OCI-LY7 (cell line): ENCODE measurements at regions not wholly inside any gene's neighbourhood (a gene's known extent, or its start where the extent isn't known, plus 50 kb on each side); places are given as distances from the start of the nearest gene placed in this dataset.

Experiments
- BruUV-seq: library from RNA; stranded (reverse); fragments of 400-500 nt; replicated peaks from 2 replicates; lab custom pipeline; 2021; lab: Mats Ljungman, UMichigan
- CTCF ChIA-PET: fragments of 300-600 bp; sonication (Branson Sonifier 250); formaldehyde crosslinking; loops from one replicate; lab custom pipeline; 2022; ENCODE audit warnings: antibody characterized with exemption; ENCODE audit not compliant: unreplicated experiment; lab: Charles Lee
- POLR2A ChIA-PET: fragments of 300-600 bp; sonication (Branson Sonifier 250); formaldehyde crosslinking; loops from one replicate; lab custom pipeline; 2022; ENCODE audit warnings: antibody characterized with exemption; lab: Charles Lee
- DNase-seq: peaks from one replicate; pipeline ENCODE4 v3.0.0-alpha.2; 2015; ENCODE audit warnings: low spot score
- H2AFZ ChIP-seq: fragments of 200-600 bp; sonication (generic), shearing (Covaris generic); 2 replicates; pipeline ENCODE4 v1.6.1; 2014; ENCODE audit warnings: mild to moderate bottlenecking, antibody characterized with exemption, low read length, moderate library complexity
- H3K27ac ChIP-seq: fragments of 200-600 bp; sonication (generic); 2 replicates; pipeline ENCODE4 v1.5.1; 2014; ENCODE audit warnings: mixed run types, low read depth, mild to moderate bottlenecking, moderate library complexity, low read length, inconsistent platforms; ENCODE audit not compliant: poor library complexity, severe bottlenecking
- H3K36me3 ChIP-seq: fragments of 200-600 bp; sonication (generic); 2 replicates; pipeline ENCODE4 v1.6.1; 2014; ENCODE audit warnings: mild to moderate bottlenecking, antibody characterized with exemption, low read length, moderate library complexity, mixed read lengths; ENCODE audit not compliant: insufficient read depth
- H3K4me1 ChIP-seq: fragments of 200-600 bp; sonication (generic); 2 replicates; pipeline ENCODE4 v1.5.1; 2014; ENCODE audit warnings: mild to moderate bottlenecking, low read length; ENCODE audit not compliant: insufficient read depth, poor library complexity, severe bottlenecking
- H3K4me2 ChIP-seq: fragments of 200-600 bp; sonication (generic); 2 replicates; pipeline ENCODE4 v1.6.1; 2014; ENCODE audit warnings: mild to moderate bottlenecking, low read length
- H3K4me3 ChIP-seq: fragments of 200-600 bp; sonication (generic); 2 replicates; pipeline ENCODE4 v1.5.1; 2014; ENCODE audit warnings: mild to moderate bottlenecking, low read depth, low read length; ENCODE audit not compliant: poor library complexity, severe bottlenecking
- H3K79me2 ChIP-seq: fragments of 200-600 bp; sonication (generic); 2 replicates; pipeline ENCODE4 v1.6.1; 2016; ENCODE audit warnings: low read depth, mild to moderate bottlenecking, low read length, moderate library complexity, mixed read lengths; ENCODE audit not compliant: insufficient read depth
- H3K9me2 ChIP-seq: fragments of 200-600 bp; sonication (generic); 2 replicates; pipeline ENCODE4 v1.6.1; 2016; ENCODE audit warnings: mild to moderate bottlenecking, low read length, mixed read lengths; ENCODE audit not compliant: insufficient read depth
- H3K9me3 ChIP-seq: fragments of 200-600 bp; sonication (generic); 2 replicates; pipeline ENCODE4 v1.6.1; 2014; ENCODE audit warnings: mild to moderate bottlenecking, mixed run types, low read length, mixed read lengths
- H4K20me1 ChIP-seq: fragments of 200-600 bp; sonication (generic); 2 replicates; pipeline ENCODE4 v1.6.1; 2014; ENCODE audit warnings: mild to moderate bottlenecking, antibody characterized with exemption, low read length, moderate library complexity, mixed read lengths; ENCODE audit not compliant: insufficient read depth
- EZH2phosphoT487 ChIP-seq: fragments of 200-600 bp; sonication (generic); IDR thresholded peaks from 2 replicates; pipeline ENCODE4 v1.6.1; 2018; ENCODE audit warnings: low read depth, borderline replicate concordance, mild to moderate bottlenecking, mixed run types, antibody characterized with exemption, low read length, moderate library complexity, mixed read lengths
- intact Hi-C: fragments of 100-400 bp; cut with micrococcal nuclease; formaldehyde crosslinking; loops from one replicate; pipeline ENCODE4 v1.10.0; 2022; ENCODE audit not compliant: unreplicated experiment
- TF ChIP-seq, protein P1 (sequence below): fragments of 200-600 bp; sonication (generic); conservative IDR thresholded peaks from 2 replicates; pipeline ENCODE4 v1.5.1; 2014; ENCODE audit warnings: mild to moderate bottlenecking, antibody characterized with exemption, low read length, moderate library complexity, mixed read lengths

DNA sequence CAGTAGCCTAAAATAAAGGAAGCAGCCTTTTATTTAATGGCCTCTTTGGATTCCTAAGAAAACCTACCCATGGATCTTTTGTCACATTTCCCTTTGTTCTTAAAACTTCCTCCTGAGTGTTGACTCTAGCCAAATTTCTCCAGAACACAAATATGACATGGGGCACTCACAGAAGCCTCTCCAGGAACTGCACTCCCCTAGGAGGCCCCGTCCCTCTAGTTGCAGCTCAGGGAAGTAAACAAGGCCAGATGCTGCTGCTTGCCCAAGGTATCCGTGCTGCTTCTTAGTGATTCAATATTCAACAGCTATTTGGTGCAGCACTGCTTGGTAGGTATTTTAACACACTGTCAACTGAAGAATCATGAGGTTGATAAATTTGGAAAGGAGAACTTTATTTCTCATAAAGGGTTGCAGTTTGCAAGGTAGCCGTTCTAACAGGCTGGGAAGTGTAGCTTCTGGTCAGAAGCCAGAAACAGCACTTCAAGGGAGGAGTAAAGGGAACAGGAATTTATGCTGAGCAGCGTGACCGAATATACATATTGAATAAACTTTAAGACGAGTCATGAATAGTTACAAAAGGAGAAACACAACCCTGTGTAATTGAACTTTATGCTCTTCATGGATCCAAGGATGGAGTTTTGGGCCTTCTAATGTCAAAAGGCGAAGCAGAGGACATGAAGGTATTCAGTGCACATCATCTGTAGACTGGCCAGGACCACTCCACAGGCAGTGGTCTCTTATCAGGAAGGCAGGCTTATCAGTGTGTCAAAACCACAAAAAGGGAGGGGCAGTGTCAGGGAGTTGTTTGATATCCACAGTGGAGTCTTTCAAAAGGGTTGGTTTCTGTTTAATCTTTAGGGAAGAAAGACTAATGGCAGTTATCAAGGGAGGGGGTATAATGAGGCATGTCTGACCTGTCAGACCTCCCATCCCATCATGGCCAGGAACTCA is 63.3 kb downstream of the CD24 start:
- Histone ChIP-seq H3K4me1 (peaks cover 5% of the 10 kb centered on the region), H3K4me3 (no peak overlapping the region), H2AFZ (no peak overlapping the region), H3K9me2 (no peaks in the 10 kb centered on the region), H3K4me2 (no peak overlapping the region), H4K20me1 (no peaks in the 10 kb centered on the region), H3K36me3 (no peaks in the 10 kb centered on the region), H3K9me3 (0 out of 2 replicates have a peak, but pooled peaks cover 4% of the 10 kb centered on the region), H3K27ac (no peak overlapping the region), H3K79me2 (no peaks in the 10 kb centered on the region)
- CTCF ChIA-PET: no interaction called here
- DNase-seq: no peak
- no TSS peak for BruUV-seq
- TF ChIP-seq, protein P1, sequence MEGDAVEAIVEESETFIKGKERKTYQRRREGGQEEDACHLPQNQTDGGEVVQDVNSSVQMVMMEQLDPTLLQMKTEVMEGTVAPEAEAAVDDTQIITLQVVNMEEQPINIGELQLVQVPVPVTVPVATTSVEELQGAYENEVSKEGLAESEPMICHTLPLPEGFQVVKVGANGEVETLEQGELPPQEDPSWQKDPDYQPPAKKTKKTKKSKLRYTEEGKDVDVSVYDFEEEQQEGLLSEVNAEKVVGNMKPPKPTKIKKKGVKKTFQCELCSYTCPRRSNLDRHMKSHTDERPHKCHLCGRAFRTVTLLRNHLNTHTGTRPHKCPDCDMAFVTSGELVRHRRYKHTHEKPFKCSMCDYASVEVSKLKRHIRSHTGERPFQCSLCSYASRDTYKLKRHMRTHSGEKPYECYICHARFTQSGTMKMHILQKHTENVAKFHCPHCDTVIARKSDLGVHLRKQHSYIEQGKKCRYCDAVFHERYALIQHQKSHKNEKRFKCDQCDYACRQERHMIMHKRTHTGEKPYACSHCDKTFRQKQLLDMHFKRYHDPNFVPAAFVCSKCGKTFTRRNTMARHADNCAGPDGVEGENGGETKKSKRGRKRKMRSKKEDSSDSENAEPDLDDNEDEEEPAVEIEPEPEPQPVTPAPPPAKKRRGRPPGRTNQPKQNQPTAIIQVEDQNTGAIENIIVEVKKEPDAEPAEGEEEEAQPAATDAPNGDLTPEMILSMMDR: no peak
- no peak for TF ChIP-seq EZH2phosphoT487
- POLR2A ChIA-PET: interaction anchor here (0.6 kb wide), 1 partner anchor 403 kb away, joined by 3 read pairs; no protein-coding TSS in a partner anchor
- intact Hi-C loops: no loop called here

DNA sequence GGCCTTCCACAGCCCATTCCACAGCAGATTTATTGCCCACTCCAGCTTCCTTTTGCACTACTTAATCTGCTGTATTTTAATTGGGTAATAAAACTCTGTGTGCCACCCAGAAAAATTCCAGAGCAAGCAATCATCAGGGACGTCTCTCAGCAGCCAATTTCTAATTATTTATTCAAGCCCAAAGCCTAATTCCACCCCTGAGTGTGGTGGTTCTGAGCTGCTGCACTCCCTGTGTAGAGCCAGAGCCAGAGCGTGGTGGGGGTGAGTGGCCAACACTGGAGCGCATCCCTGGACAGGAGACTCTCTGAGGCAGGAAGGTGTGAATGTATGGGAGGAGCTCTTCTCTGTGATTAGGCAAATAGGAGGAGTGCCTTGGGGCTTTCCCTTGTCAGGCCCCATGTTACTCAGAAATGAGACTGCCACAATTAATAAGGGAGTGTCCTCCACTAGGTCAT is 66.1 kb downstream of the CD24 start:
- Histone ChIP-seq H3K4me3 (no peak overlapping the region), H3K79me2 (no peaks in the 10 kb centered on the region), H3K4me1 (no peaks in the 10 kb centered on the region), H3K4me2 (no peak overlapping the region), H3K9me3 (no peaks in the 10 kb centered on the region), H3K27ac (no peak overlapping the region), H2AFZ (no peak overlapping the region), H4K20me1 (no peaks in the 10 kb centered on the region), H3K9me2 (no peaks in the 10 kb centered on the region), H3K36me3 (no peaks in the 10 kb centered on the region)
- DNase-seq: no peak
- POLR2A ChIA-PET: no interaction called here
- TF ChIP-seq, protein P1: no peak
- no peak for TF ChIP-seq EZH2phosphoT487
- intact Hi-C loops: no loop called here
- CTCF ChIA-PET: no interaction called here
- BruUV-seq: no TSS peak

DNA sequence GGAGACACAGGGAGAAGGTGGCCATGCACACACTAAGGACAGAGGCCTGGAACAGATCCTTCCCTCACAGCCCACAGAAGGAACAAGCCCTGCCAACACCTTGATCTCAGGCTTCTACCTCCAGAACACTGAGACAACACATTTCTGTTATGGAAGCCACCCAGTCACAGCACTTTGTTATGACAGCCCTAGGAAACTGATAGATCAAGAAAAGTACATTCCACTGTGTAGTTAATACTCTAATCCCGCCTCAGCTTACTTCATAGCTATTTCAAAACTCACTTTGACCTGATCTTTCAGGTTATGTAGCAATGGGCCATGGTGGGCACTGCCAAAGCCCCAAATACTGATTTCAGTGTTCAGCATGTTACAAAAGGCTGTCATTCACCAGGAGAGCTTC is 66.8 kb downstream of the CD24 start:
- H3K27ac ChIP-seq: no peak overlapping the region
- H2AFZ ChIP-seq: no peak overlapping the region

More for the DNA sequence above, 66.8 kb downstream of the CD24 start:
- BruUV-seq: no TSS peak
- intact Hi-C loops: no loop called here
- H4K20me1 ChIP-seq: no peaks in the 10 kb centered on the region
- H3K4me2 ChIP-seq: no peak overlapping the region
- H3K4me1 ChIP-seq: no peaks in the 10 kb centered on the region
- no peaks in the 10 kb centered on the region for H3K9me2 ChIP-seq
- ChIA-PET CTCF (no interaction called here), POLR2A (interaction anchor here (0.5 kb wide), 1 partner anchor 303 kb away, joined by 4 read pairs; no protein-coding TSS in a partner anchor)
- H3K79me2 ChIP-seq: no peaks in the 10 kb centered on the region
- no peaks in the 10 kb centered on the region for H3K36me3 ChIP-seq
- DNase-seq: no peak
- TF ChIP-seq EZH2phosphoT487: no peak
- TF ChIP-seq, protein P1: no peak
- H3K9me3 ChIP-seq: no peaks in the 10 kb centered on the region
- no peak overlapping the region for H3K4me3 ChIP-seq
